ENCODE measurements at regions not wholly inside any gene's neighbourhood (a gene's known extent, or its start where the extent isn't known, plus 50 kb on each side); places are given as distances from the start of the nearest gene placed in this dataset.

DNA sequence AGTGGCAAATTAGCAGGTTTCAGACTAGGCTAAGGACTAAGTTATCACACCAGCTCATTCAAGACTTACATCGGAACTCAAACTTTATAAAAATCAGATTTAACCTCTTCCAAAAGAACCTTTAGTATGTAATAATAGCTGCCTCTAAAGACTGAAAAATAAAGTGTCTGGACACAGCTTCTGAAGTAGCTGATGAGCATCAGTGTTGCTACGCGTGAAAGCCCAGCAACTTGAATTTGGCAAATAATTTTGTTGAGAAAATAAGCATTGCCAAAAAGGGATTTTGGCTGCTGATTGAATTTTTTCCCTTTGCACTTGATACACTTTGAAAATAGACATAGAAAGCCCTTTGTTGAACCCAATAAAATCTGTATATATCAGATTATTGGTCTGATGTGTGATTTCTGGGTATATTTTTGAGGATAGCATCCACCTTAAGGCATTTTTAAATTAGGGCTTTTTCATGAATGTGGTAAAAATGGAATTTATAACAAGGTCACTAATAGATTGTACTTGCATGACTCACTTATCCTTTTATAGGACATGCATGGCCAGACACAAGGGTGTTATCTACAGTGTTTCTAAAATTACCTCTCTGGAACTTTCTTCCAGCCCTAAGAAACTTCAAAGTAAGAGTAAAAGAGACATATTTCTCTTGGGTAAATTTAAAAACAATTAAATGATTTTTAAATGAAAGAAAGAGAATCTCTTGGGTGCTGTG is 350.4 kb downstream of the TENT5A start:
- Histone ChIP-seq H3K4ac (replicated peaks; ENCODE audit: insufficient read length, low read depth, low read length) (no peak overlapping the region), H3K79me2 (ENCODE audit: control insufficient read depth in 1 of 2, insufficient read depth in 2 of 2, low read length in 2 of 2) (no peaks in the 10 kb centered on the region), H3K79me1 (ENCODE audit: low read depth, low read length) (no peaks in the 10 kb centered on the region), H2BK5ac (ENCODE audit: low read depth, low read length) (no peak overlapping the region), H3K36me3 (ENCODE audit: control insufficient read depth in 2 of 4, insufficient read depth in 4 of 4, low read length in 3 of 4) (no peaks in the 10 kb centered on the region), H3K27ac (ENCODE audit: low read depth, low read length) (no peak overlapping the region), H2BK12ac (ENCODE audit: low read depth, low read length) (no peak overlapping the region), H3K27me3 (replicated peaks in 1 of 4; ENCODE audit: control insufficient read depth in 3 of 4, extremely low read depth in 1 of 4, insufficient read depth in 3 of 4, low read length in 3 of 4) (no peaks in the 10 kb centered on the region), H3K23ac (ENCODE audit: insufficient read length) (no peak overlapping the region), H2AK5ac (ENCODE audit: low read depth, low read length) (no peak overlapping the region), H4K91ac (replicated peaks; ENCODE audit: insufficient read length, low read length) (no peak overlapping the region), H3K4me3 (ENCODE audit: extremely low read depth in 1 of 4, insufficient read depth in 2 of 4, low read depth in 3 of 4, low read length in 4 of 4) (no peak overlapping the region), H4K20me1 (replicated peaks in 1 of 2; ENCODE audit: control insufficient read depth in 1 of 2, insufficient read depth in 2 of 2, low read length in 2 of 2) (no peaks in the 10 kb centered on the region), H3K4me1 (replicated peaks in 1 of 4; ENCODE audit: control insufficient read depth in 3 of 4, insufficient read depth in 4 of 4, low read length in 3 of 4) (no peaks in the 10 kb centered on the region), H3K23me2 (ENCODE audit: low read depth, low read length) (no peaks in the 10 kb centered on the region), H3K9ac (replicated peaks in 1 of 4; ENCODE audit: extremely low read depth in 1 of 4, low read depth in 3 of 4, low read length in 3 of 4) (no peak overlapping the region), H3K14ac (ENCODE audit: insufficient read length) (no peak overlapping the region), H3K9me3 (ENCODE audit: insufficient read depth in 2 of 2, low read depth in 1 of 2, low read length in 1 of 2) (no peaks in the 10 kb centered on the region), H3K4me2 (ENCODE audit: insufficient read depth in 1 of 2, low read depth in 2 of 2, low read length in 2 of 2) (no peak overlapping the region), H2BK20ac (ENCODE audit: low read length) (no peak overlapping the region), H2BK15ac (ENCODE audit: low read length) (no peak overlapping the region), H4K8ac (ENCODE audit: extremely low read depth, insufficient read depth, low read length) (no peak overlapping the region), H3K18ac (ENCODE audit: extremely low read depth, low read length) (no peak overlapping the region), H4K5ac (ENCODE audit: insufficient read length, low read depth, low read length) (no peak overlapping the region), H3K56ac (replicated peaks; ENCODE audit: insufficient read length, low read depth, low read length) (no peak overlapping the region), H2BK120ac (replicated peaks; ENCODE audit: low read depth, low read length) (no peak overlapping the region), H2AFZ (ENCODE audit: low read length) (no peak overlapping the region)
- TF ChIP-seq SIN3A (conservative IDR thresholded peaks at IDR 0.05 in 1 of 2, IDR thresholded peaks at IDR 0.05 in 1 of 2; ENCODE audit: low read depth in 1 of 2, low read length in 2 of 2) = no peak
- no peak for TF ChIP-seq BCL11A (IDR thresholded peaks at IDR 0.05; ENCODE audit: low read depth in 2 of 2, low read length in 2 of 2)
- no peak for TF ChIP-seq HDAC2 (IDR thresholded peaks at IDR 0.05; ENCODE audit: borderline replicate concordance in 1 of 2, low read depth in 2 of 2, low read length in 2 of 2)
- TF ChIP-seq HDAC6 (IDR thresholded peaks at IDR 0.05; ENCODE audit: low read depth, low read length) = no peak
- TF ChIP-seq BRCA1 (IDR thresholded peaks at IDR 0.05; ENCODE audit: low read depth, low read length) = no peak
- TF ChIP-seq CREB1 (IDR thresholded peaks at IDR 0.05) = no peak
- no peak for TF ChIP-seq NANOG (IDR thresholded peaks at IDR 0.05; ENCODE audit: insufficient read depth, low read depth, low read length, poor library complexity, severe bottlenecking)
- TF ChIP-seq RBBP5 (IDR thresholded peaks at IDR 0.05; ENCODE audit: borderline replicate concordance, low read depth, low read length) = no peak
- no peak for TF ChIP-seq CHD2 (IDR thresholded peaks at IDR 0.05; ENCODE audit: low read length)
- POLR2A ChIA-PET (ENCODE audit: partially characterized antibody) = interaction anchor here (0.7 kb wide), 1 partner anchor 306 kb away, joined by 5 read pairs; no protein-coding TSS in a partner anchor
- no peak for FAIRE-seq
- CTCF ChIA-PET (ENCODE audit: partially characterized antibody) = no interaction called here
- no peak for DNase-seq (ENCODE audit: low read depth in 1 of 2, low spot score in 2 of 2)
- 96% methylated on average over 3 of the region's 3 CpGs; no CpG with 5 or more reads in 1 of the 2 experiments for whole genome bisulfite sequencing, 2 experiments (ENCODE audit: extremely low coverage in 1 of 2, insufficient coverage in 1 of 2, insufficient read length in 1 of 2, insufficient replicate concordance in 2 of 2, low coverage in 1 of 2, low lambda C conversion rate in 2 of 2, missing lambda C conversion rate in 1 of 2)

Data from H1 (cell line).